PC-3 (cell line): ENCODE measurements at regions not wholly inside any gene's neighbourhood (a gene's known extent, or its start where the extent isn't known, plus 50 kb on each side); places are given as distances from the start of the nearest gene placed in this dataset.

ENCODE experiments used
- ATAC-seq: fragments of 200-7000 bp; cut with Tn5 transposase; 2 replicates; pipeline ENCODE4 v1.9.1; 2020; ENCODE audit warnings: mild to moderate bottlenecking, moderate library complexity
- BruUV-seq: library from RNA; stranded (reverse); fragments of 400-500 nt; replicated peaks from 2 replicates; lab custom pipeline; 2021; lab: Mats Ljungman, UMichigan
- CTCF ChIA-PET: fragments of 300-600 bp; sonication (Branson Sonifier 250); formaldehyde crosslinking; loops from one replicate; lab custom pipeline; 2022; ENCODE audit warnings: antibody characterized with exemption; lab: Charles Lee
- POLR2A ChIA-PET: fragments of 300-600 bp; sonication (Branson Sonifier 250); formaldehyde crosslinking; loops from one replicate; lab custom pipeline; 2022; ENCODE audit warnings: antibody characterized with exemption; ENCODE audit not compliant: unreplicated experiment; lab: Charles Lee
- DNase-seq: peaks from one replicate; pipeline ENCODE4 v3.0.0-alpha.2; 2015
- H2AFZ ChIP-seq: fragments of 300-600 bp; sonication (generic); 2 replicates; pipeline ENCODE4 v1.6.0; 2016; ENCODE audit warnings: antibody characterized with exemption, low read length
- H3F3A ChIP-seq: fragments of 300-600 bp; sonication (generic); one replicate; pipeline ENCODE4 v1.6.0; 2017; ENCODE audit warnings: antibody characterized with exemption, low read length, control low read depth, mild to moderate bottlenecking; ENCODE audit not compliant: unreplicated experiment
- H3K27ac ChIP-seq: fragments of 300-600 bp; sonication (generic); 2 replicates; pipeline ENCODE4 v1.5.1; 2016; ENCODE audit warnings: mild to moderate bottlenecking, low read length
- H3K27me3 ChIP-seq: fragments of 300-600 bp; sonication (generic); 2 replicates; pipeline ENCODE4 v1.6.1; 2016; ENCODE audit warnings: low read length, mixed read lengths
- H3K36me3 ChIP-seq: fragments of 300-600 bp; sonication (generic); 2 replicates; pipeline ENCODE4 v1.6.1; 2016; ENCODE audit warnings: low read depth, mixed run types, low read length, mixed read lengths
- H3K4me1 ChIP-seq: fragments of 300-600 bp; sonication (generic); 2 replicates; pipeline ENCODE4 v1.5.1; 2016; ENCODE audit warnings: low read length; ENCODE audit not compliant: insufficient read depth
- H3K4me2 ChIP-seq: fragments of 300-600 bp; sonication (generic); 2 replicates; pipeline ENCODE4 v1.6.0; 2016; ENCODE audit warnings: low read length
- H3K4me3 ChIP-seq: fragments of 300-600 bp; sonication (generic); 2 replicates; pipeline ENCODE4 v1.5.1; 2016; ENCODE audit warnings: mild to moderate bottlenecking, low read length, mixed read lengths
- H3K79me2 ChIP-seq: fragments of 300-600 bp; sonication (generic); 2 replicates; pipeline ENCODE4 v1.6.1; 2017; ENCODE audit warnings: low read length, mixed read lengths
- H3K9ac ChIP-seq: fragments of 300-600 bp; sonication (generic); 2 replicates; pipeline ENCODE4 v1.6.0; 2016; ENCODE audit warnings: mild to moderate bottlenecking, low read length
- H3K9me2 ChIP-seq: fragments of 300-600 bp; sonication (generic); replicated peaks from 2 replicates; pipeline ENCODE4 v1.6.1; 2016; ENCODE audit warnings: mixed run types, low read length, mixed read lengths
- H3K9me3 ChIP-seq: fragments of 300-600 bp; sonication (generic); 2 replicates; pipeline ENCODE4 v1.6.1; 2016; ENCODE audit warnings: low read length, mixed read lengths
- H4K20me1 ChIP-seq: fragments of 300-600 bp; sonication (generic); 2 replicates; pipeline ENCODE4 v1.6.1; 2016; ENCODE audit warnings: low read length, mixed read lengths
- EZH2 ChIP-seq: fragments of 300-600 bp; sonication (generic); IDR thresholded peaks from one replicate; pipeline ENCODE4 v1.6.1; 2017; ENCODE audit warnings: antibody characterized with exemption, mild to moderate bottlenecking, low read length; ENCODE audit not compliant: unreplicated experiment
- EZH2phosphoT487 ChIP-seq: fragments of 300-600 bp; sonication (generic); IDR thresholded peaks from 2 replicates; pipeline ENCODE4 v1.6.1; 2018; ENCODE audit warnings: mild to moderate bottlenecking, antibody characterized with exemption, low read length, borderline replicate concordance
- intact Hi-C: fragments of 100-400 bp; cut with micrococcal nuclease; formaldehyde crosslinking; loops from 2 replicates; pipeline ENCODE4 v1.9.0; 2023
- TF ChIP-seq, protein P1 (sequence below): fragments of 300-600 bp; sonication (generic); conservative IDR thresholded peaks from 2 replicates; pipeline ENCODE4 v1.5.1; 2017; ENCODE audit warnings: antibody characterized with exemption, low read depth, mild to moderate bottlenecking, low read length

DNA sequence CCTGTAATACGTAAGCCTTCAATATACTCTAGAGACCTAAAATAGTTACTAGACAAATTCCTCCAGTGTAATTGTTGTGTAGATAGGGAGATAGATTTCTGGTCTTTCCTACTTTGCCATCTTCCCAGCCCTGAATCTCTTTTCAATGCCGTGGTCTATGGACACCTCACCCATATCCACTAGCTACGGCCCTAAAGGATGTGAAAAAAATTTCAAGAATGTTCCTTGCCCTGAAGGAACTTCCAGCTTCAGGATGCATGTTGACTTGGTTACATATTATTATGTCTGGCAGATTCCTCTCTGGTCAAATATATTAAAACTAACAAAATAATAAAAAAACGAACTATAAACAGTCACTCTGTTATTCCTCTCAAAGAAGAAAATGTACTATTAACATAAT lies 52.4 kb upstream of the TSPAN5 start:
- ChIA-PET CTCF (no interaction called here), POLR2A (no interaction called here)
- no peaks in the 10 kb centered on the region for H3F3A ChIP-seq
- H2AFZ ChIP-seq, result no peak overlapping the region
- no peaks in the 10 kb centered on the region for H3K27me3 ChIP-seq
- TF ChIP-seq EZH2phosphoT487 (no peak), EZH2 (no peak)
- TF ChIP-seq, protein P1, sequence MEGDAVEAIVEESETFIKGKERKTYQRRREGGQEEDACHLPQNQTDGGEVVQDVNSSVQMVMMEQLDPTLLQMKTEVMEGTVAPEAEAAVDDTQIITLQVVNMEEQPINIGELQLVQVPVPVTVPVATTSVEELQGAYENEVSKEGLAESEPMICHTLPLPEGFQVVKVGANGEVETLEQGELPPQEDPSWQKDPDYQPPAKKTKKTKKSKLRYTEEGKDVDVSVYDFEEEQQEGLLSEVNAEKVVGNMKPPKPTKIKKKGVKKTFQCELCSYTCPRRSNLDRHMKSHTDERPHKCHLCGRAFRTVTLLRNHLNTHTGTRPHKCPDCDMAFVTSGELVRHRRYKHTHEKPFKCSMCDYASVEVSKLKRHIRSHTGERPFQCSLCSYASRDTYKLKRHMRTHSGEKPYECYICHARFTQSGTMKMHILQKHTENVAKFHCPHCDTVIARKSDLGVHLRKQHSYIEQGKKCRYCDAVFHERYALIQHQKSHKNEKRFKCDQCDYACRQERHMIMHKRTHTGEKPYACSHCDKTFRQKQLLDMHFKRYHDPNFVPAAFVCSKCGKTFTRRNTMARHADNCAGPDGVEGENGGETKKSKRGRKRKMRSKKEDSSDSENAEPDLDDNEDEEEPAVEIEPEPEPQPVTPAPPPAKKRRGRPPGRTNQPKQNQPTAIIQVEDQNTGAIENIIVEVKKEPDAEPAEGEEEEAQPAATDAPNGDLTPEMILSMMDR, result no peak
- no peaks in the 10 kb centered on the region for H3K79me2 ChIP-seq
- no peaks in the 10 kb centered on the region for H3K36me3 ChIP-seq
- H3K9ac ChIP-seq, result no peak overlapping the region
- DNase-seq, result peak; percentile 8
- intact Hi-C loops, result loop anchor here (2.0 kb wide), 1 partner anchor 48 kb away; no protein-coding TSS in a partner anchor
- no peak overlapping the region for H3K27ac ChIP-seq
- no peak overlapping the region for H3K4me3 ChIP-seq
- no peak overlapping the region for H3K4me2 ChIP-seq
- no peaks in the 10 kb centered on the region for H3K4me1 ChIP-seq
- H4K20me1 ChIP-seq, result no peaks in the 10 kb centered on the region
- no TSS peak for BruUV-seq
- ATAC-seq, result peak; percentile 35; the same call in 1 of the 2 replicates
- no peaks in the 10 kb centered on the region for H3K9me3 ChIP-seq
- H3K9me2 ChIP-seq, result no peaks in the 10 kb centered on the region
